ENCODE measurements at regions not wholly inside any gene's neighbourhood (a gene's known extent, or its start where the extent isn't known, plus 50 kb on each side); places are given as distances from the start of the nearest gene placed in this dataset.

- no peak overlapping the region for H3K27ac ChIP-seq (ENCODE audit: low read depth, low read length)
- H3K9ac ChIP-seq (ENCODE audit: low read length), result no peak overlapping the region
- no peaks in the 10 kb centered on the region for H3K27me3 ChIP-seq (ENCODE audit: insufficient read depth, low read length)
- no peak overlapping the region for H3K4me2 ChIP-seq (ENCODE audit: low read length)
- H3K4me3 ChIP-seq (replicated peaks in 1 of 2; ENCODE audit: low read depth in 1 of 2, low read length in 2 of 2), result no peak overlapping the region
- intact Hi-C loops (cut with micrococcal nuclease), result no loop called here
- H3K9me3 ChIP-seq (ENCODE audit: control insufficient read depth in 1 of 2, insufficient read depth in 1 of 2, low read depth in 1 of 2, low read length in 2 of 2), result no peaks in the 10 kb centered on the region
- ATAC-seq, result no peak
- BruUV-seq (replicated peaks), result no TSS peak
- no peaks in the 10 kb centered on the region for H3K9me2 ChIP-seq (ENCODE audit: insufficient read depth)
- ChIA-PET CTCF (no interaction called here), POLR2A (no interaction called here), RAD21 (ENCODE audit: low non-redundant PET in 1 of 2, low total read pairs in 2 of 2, uncharacterized antibody in 2 of 2, unreplicated experiment in 2 of 2) (no interaction called here)
- TF ChIP-seq CBX3 (IDR thresholded peaks at IDR 0.05; ENCODE audit: low read depth), result no peak
- TF ChIP-seq MAX (IDR thresholded peaks at IDR 0.05), result no peak
- TF ChIP-seq SP1 (IDR thresholded peaks at IDR 0.05; ENCODE audit: low read depth), result no peak
- TF ChIP-seq EGR1 (IDR thresholded peaks at IDR 0.05; ENCODE audit: low read depth), result no peak
- no peak for TF ChIP-seq EZH2 (IDR thresholded peaks at IDR 0.05)
- no peak for TF ChIP-seq TCF7L2 (IDR thresholded peaks at IDR 0.05; ENCODE audit: borderline replicate concordance, extremely low read depth, insufficient read depth, insufficient read length)
- no peak for TF ChIP-seq CTCF (IDR thresholded peaks at IDR 0.05 in 2 of 3, conservative IDR thresholded peaks at IDR 0.05 in 1 of 3; ENCODE audit: borderline replicate concordance in 1 of 3, insufficient read depth in 1 of 3, low read depth in 2 of 3, low read length in 2 of 3)
- no peak for TF ChIP-seq ZFX (IDR thresholded peaks at IDR 0.05)
- TF ChIP-seq SRF (IDR thresholded peaks at IDR 0.05; ENCODE audit: low read depth), result no peak
- TF ChIP-seq JUND (IDR thresholded peaks at IDR 0.05), result no peak
- no peak for TF ChIP-seq FOSL1 (IDR thresholded peaks at IDR 0.05; ENCODE audit: low read depth)
- TF ChIP-seq ELF1 (IDR thresholded peaks at IDR 0.05; ENCODE audit: borderline replicate concordance, low read depth), result no peak
- TF ChIP-seq POLR2AphosphoS5 (IDR thresholded peaks at IDR 0.05; ENCODE audit: low read depth, low read length), result no peak
- TF ChIP-seq POLR2A (IDR thresholded peaks at IDR 0.05; ENCODE audit: borderline replicate concordance, extremely low read depth, insufficient read depth, insufficient read length), result no peak
- no peaks in the 10 kb centered on the region for H3K36me3 ChIP-seq (ENCODE audit: control insufficient read depth in 1 of 2, insufficient read depth in 2 of 2, low read length in 2 of 2)
- no peaks in the 10 kb centered on the region for H4K20me1 ChIP-seq (ENCODE audit: insufficient read depth)
- H3K4me1 ChIP-seq (ENCODE audit: control insufficient read depth in 1 of 2, insufficient read depth in 2 of 2, low read length in 2 of 2), result no peaks in the 10 kb centered on the region
- no peaks in the 10 kb centered on the region for H3K79me2 ChIP-seq (ENCODE audit: insufficient read depth, low read length)
- DNase-seq (ENCODE audit: low read depth, low spot score), result no peak
- no peak overlapping the region for H2AFZ ChIP-seq (ENCODE audit: low read depth, low read length, poor library complexity, severe bottlenecking)
These were observed 506.6 kb upstream of the NOX3 start for GRCh38 chr6:155962276-155962675.
